ENCODE measurements at regions not wholly inside any gene's neighbourhood (a gene's known extent, or its start where the extent isn't known, plus 50 kb on each side); places are given as distances from the start of the nearest gene placed in this dataset.

DNA sequence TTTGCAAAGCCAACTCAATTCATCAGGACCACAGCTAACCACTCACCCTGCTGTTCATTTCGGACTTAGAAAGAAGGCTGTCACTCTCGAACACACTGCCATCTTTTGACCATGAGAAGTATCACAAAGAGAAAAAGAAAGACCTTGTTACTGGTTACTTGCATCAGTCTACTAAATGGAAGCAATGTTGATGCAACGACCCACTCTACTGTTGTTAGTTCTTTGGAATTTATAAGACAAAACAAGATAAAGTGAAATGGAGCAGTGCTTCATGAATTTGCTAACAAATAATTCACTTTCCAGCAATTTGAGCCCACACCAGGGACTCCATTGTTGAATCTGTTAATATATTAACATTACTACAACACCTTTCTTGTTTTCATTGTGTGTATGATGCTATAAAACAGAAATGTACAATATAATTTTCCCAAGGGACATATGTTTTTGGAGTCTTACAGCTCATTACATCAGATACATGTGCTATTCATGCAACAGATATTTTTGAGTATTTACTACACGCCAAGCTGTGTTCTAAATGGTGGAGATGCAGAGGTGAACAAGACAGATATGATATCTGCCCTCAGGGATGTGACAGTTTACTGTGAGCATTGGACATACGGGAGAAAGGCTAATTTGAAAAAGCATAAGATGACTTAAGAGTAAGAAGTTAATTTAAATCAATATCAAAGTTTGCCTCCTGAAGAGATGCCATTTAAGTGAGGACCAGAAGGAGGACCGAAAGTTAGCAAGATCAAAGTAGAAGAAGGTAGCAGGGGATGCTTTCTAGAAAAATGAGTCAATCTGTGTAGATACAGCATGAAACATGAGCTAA lies 87.2 kb downstream of the AREG start:
- intact Hi-C loops (cut with micrococcal nuclease; ENCODE audit: unreplicated experiment): loop anchor here (1.0 to 2.0 kb wide), 7 partner anchors 53 to 211 kb away; partner anchors contain the start of gene AREG
- TF ChIP-seq, protein P1, sequence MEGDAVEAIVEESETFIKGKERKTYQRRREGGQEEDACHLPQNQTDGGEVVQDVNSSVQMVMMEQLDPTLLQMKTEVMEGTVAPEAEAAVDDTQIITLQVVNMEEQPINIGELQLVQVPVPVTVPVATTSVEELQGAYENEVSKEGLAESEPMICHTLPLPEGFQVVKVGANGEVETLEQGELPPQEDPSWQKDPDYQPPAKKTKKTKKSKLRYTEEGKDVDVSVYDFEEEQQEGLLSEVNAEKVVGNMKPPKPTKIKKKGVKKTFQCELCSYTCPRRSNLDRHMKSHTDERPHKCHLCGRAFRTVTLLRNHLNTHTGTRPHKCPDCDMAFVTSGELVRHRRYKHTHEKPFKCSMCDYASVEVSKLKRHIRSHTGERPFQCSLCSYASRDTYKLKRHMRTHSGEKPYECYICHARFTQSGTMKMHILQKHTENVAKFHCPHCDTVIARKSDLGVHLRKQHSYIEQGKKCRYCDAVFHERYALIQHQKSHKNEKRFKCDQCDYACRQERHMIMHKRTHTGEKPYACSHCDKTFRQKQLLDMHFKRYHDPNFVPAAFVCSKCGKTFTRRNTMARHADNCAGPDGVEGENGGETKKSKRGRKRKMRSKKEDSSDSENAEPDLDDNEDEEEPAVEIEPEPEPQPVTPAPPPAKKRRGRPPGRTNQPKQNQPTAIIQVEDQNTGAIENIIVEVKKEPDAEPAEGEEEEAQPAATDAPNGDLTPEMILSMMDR (IDR thresholded peaks at IDR 0.05; ENCODE audit: insufficient read depth in 1 of 2, low read depth in 1 of 2, low read length in 1 of 2, severe bottlenecking in 1 of 2, unreplicated experiment in 1 of 2): peak; percentile 57 to 71
- peak overlapping the region; percentile 93 for H3K27ac Mint-ChIP-seq (ENCODE audit: unreplicated experiment)
- H3K4me3 Mint-ChIP-seq (ENCODE audit: unreplicated experiment): peak overlapping the region; percentile 15
- Histone ChIP-seq H3K27me3 (replicated peaks; ENCODE audit: control insufficient read depth, insufficient read depth, low read length) (no peaks in the 10 kb centered on the region), H3K4me3 (ENCODE audit: low read depth, low read length) (no peak overlapping the region), H3K9me3 (no peaks in the 10 kb centered on the region), H3K4me1 (peaks cover 77% of the 10 kb centered on the region), H3K36me3 (ENCODE audit: control insufficient read depth, insufficient read depth, low read length) (no peaks in the 10 kb centered on the region)
- no peaks in the 10 kb centered on the region for H3K27me3 Mint-ChIP-seq (ENCODE audit: insufficient read depth, unreplicated experiment)
- CTCF ChIA-PET: interaction anchor here (0.8 to 2.6 kb wide), 9 partner anchors 13 to 139 kb away, joined by 3 to 9 read pairs (median 5); partner anchors contain the start of gene AREG
- H3K36me3 Mint-ChIP-seq (ENCODE audit: insufficient read depth, unreplicated experiment): no peaks in the 10 kb centered on the region
- peak; percentile 53 to 76 for DNase-seq
- peaks cover 46% of the 10 kb centered on the region for H3K4me1 Mint-ChIP-seq (ENCODE audit: low read depth, unreplicated experiment)
- H3K9me3 Mint-ChIP-seq (ENCODE audit: unreplicated experiment): no peaks in the 10 kb centered on the region
- BruUV-seq (replicated peaks): TSS peak; percentile 6
- POLR2A ChIA-PET: interaction anchor here (0.9 to 1.6 kb wide), 4 partner anchors 76 to 167 kb away, joined by 3 to 4 read pairs (median 4); partner anchors contain the start of genes AREG and EREG

DNA sequence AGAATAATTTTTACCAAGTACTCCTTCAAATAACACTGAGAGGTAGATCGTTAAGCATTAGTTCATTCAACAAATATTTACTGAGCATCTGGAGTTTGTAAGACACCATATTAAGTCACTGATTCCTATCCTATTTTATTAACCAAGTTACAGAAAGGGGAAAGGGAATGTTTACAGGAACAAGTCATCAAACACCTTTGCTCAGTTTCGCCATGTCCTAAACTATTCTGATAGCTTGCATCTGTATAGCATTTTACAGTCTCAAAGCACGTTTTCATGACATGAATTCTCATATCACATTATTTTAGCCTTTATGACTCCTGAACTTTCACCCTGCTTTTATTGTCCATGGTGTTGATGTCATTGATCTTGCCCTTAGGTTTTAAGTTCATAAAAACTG lies 89.2 kb downstream of the AREG start:
- Mint-ChIP-seq H3K27me3 (ENCODE audit: insufficient read depth, unreplicated experiment) (no peaks in the 10 kb centered on the region), H3K9me3 (ENCODE audit: unreplicated experiment) (no peaks in the 10 kb centered on the region), H3K4me1 (ENCODE audit: low read depth, unreplicated experiment) (peaks cover 61% of the 10 kb centered on the region), H3K4me3 (ENCODE audit: unreplicated experiment) (peak overlapping the region; percentile 29), H3K27ac (ENCODE audit: unreplicated experiment) (peak overlapping the region; percentile 72), H3K36me3 (ENCODE audit: insufficient read depth, unreplicated experiment) (no peaks in the 10 kb centered on the region)
- DNase-seq: peak in 1 of 2 experiments; percentile 30
- intact Hi-C loops (cut with micrococcal nuclease; ENCODE audit: unreplicated experiment): loop anchor here (1.0 kb wide), 1 partner anchor 74 kb away; no protein-coding TSS in a partner anchor
- ChIA-PET POLR2A (no interaction called here), CTCF (interaction anchor here (1.2 to 2.6 kb wide), 3 partner anchors 89 to 142 kb away, joined by 4 to 9 read pairs (median 5); no protein-coding TSS in a partner anchor)
- no peaks in the 10 kb centered on the region for H3K9me3 ChIP-seq
- BruUV-seq (replicated peaks): no TSS peak
- TF ChIP-seq, protein P1 (IDR thresholded peaks at IDR 0.05; ENCODE audit: insufficient read depth in 1 of 2, low read depth in 1 of 2, low read length in 1 of 2, severe bottlenecking in 1 of 2, unreplicated experiment in 1 of 2): no peak
- H3K4me1 ChIP-seq: peaks cover 86% of the 10 kb centered on the region
- H3K36me3 ChIP-seq (ENCODE audit: control insufficient read depth, insufficient read depth, low read length): no peaks in the 10 kb centered on the region
- H3K4me3 ChIP-seq (ENCODE audit: low read depth, low read length): no peak overlapping the region
- no peaks in the 10 kb centered on the region for H3K27me3 ChIP-seq (replicated peaks; ENCODE audit: control insufficient read depth, insufficient read depth, low read length)

DNA sequence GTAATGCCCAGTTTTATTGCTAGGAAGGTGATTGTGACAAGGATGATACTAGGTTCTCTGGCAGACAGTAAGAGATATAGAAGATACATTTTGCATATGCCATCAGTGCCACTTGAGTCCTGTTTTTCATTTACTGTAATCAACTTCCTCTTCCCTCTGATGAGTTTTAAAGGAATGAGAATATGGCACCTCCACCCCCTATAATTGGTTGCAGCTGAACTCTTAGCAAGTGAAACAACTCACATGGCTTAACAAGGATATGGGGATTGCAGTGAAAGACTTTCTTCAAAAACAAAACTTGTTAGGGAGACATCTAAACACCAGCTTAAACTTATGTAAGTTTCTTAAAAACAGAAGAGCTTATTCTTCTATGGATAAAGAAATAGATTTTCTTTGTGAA lies 90.0 kb downstream of the AREG start:
- Mint-ChIP-seq H3K27me3 (ENCODE audit: insufficient read depth, unreplicated experiment) (no peaks in the 10 kb centered on the region), H3K4me3 (ENCODE audit: unreplicated experiment) (no peak overlapping the region), H3K36me3 (ENCODE audit: insufficient read depth, unreplicated experiment) (no peaks in the 10 kb centered on the region), H3K9me3 (ENCODE audit: unreplicated experiment) (no peaks in the 10 kb centered on the region), H3K27ac (ENCODE audit: unreplicated experiment) (peak overlapping the region; percentile 72), H3K4me1 (ENCODE audit: low read depth, unreplicated experiment) (peaks cover 53% of the 10 kb centered on the region)
- Histone ChIP-seq H3K4me1 (peaks cover 88% of the 10 kb centered on the region), H3K9me3 (no peaks in the 10 kb centered on the region), H3K27me3 (replicated peaks; ENCODE audit: control insufficient read depth, insufficient read depth, low read length) (no peaks in the 10 kb centered on the region), H3K4me3 (ENCODE audit: low read depth, low read length) (no peak overlapping the region), H3K36me3 (ENCODE audit: control insufficient read depth, insufficient read depth, low read length) (no peaks in the 10 kb centered on the region)
- no TSS peak for BruUV-seq (replicated peaks)
- no peak for DNase-seq
- POLR2A ChIA-PET: no interaction called here
- CTCF ChIA-PET: interaction anchor here (1.2 to 2.6 kb wide), 2 partner anchors 88 to 136 kb away, joined by 5 to 9 read pairs; no protein-coding TSS in a partner anchor
- TF ChIP-seq, protein P1 (IDR thresholded peaks at IDR 0.05; ENCODE audit: insufficient read depth in 1 of 2, low read depth in 1 of 2, low read length in 1 of 2, severe bottlenecking in 1 of 2, unreplicated experiment in 1 of 2): no peak
- intact Hi-C loops (cut with micrococcal nuclease; ENCODE audit: unreplicated experiment): loop anchor here (1.0 kb wide), 1 partner anchor 73 kb away; no protein-coding TSS in a partner anchor
